BJ (cell line): ENCODE measurements at regions not wholly inside any gene's neighbourhood (a gene's known extent, or its start where the extent isn't known, plus 50 kb on each side); places are given as distances from the start of the nearest gene placed in this dataset.

Source experiments
- CTCF ChIA-PET: fragments of 350-600 bp; formaldehyde crosslinking; extraction: SDS; loops from one replicate; lab custom pipeline; 2021; ENCODE audit warnings: antibody characterized with exemption, inconsistent platforms; lab: Yijun Ruan, JAX
- POLR2A ChIA-PET: fragments of 300-600 bp; sonication (Branson Sonifier 250); formaldehyde crosslinking; extraction: SDS; loops from one replicate; lab custom pipeline; 2021; ENCODE audit warnings: antibody characterized with exemption; lab: Charles Lee
- DNase-seq: peaks from one replicate; pipeline ENCODE4 v3.0.0-alpha.2; 2011; ENCODE audit warnings: low read depth
- H3K27me3 ChIP-seq: 2 replicates; pipeline ENCODE4 v1.6.0; 2011; ENCODE audit warnings: low read length; ENCODE audit not compliant: control insufficient read depth, insufficient read depth
- H3K36me3 ChIP-seq: 2 replicates; pipeline ENCODE4 v1.5.1; 2011; ENCODE audit warnings: low read length; ENCODE audit not compliant: control insufficient read depth, insufficient read depth
- H3K4me3 ChIP-seq: 2 replicates; pipeline ENCODE4 v1.5.1; 2011; ENCODE audit warnings: low read depth, mild to moderate bottlenecking, control low read depth, low read length
- CTCF ChIP-seq: IDR thresholded peaks from 2 replicates; pipeline ENCODE4 v1.5.1; 2011; ENCODE audit warnings: low read depth, mild to moderate bottlenecking, control low read depth, inconsistent platforms, low read length, moderate library complexity; ENCODE audit not compliant: insufficient read depth

GRCh38 chr14:28057359-28058296, 709.0 kb upstream of the FOXG1 start:
- no peaks in the 10 kb centered on the region for H3K27me3 ChIP-seq
- H3K4me3 ChIP-seq: no peak overlapping the region
- POLR2A ChIA-PET: no interaction called here
- no peak for TF ChIP-seq CTCF
- no peak for DNase-seq
- CTCF ChIA-PET: no interaction called here
- H3K36me3 ChIP-seq: no peaks in the 10 kb centered on the region

- TF ChIP-seq CTCF: no peak
- no peak overlapping the region for H3K4me3 ChIP-seq
- ChIA-PET POLR2A (no interaction called here), CTCF (no interaction called here)
- no peaks in the 10 kb centered on the region for H3K27me3 ChIP-seq
- DNase-seq: no peak
- no peaks in the 10 kb centered on the region for H3K36me3 ChIP-seq
Observed at GRCh38 chr14:28059254-28059653, 707.3 kb upstream of the FOXG1 start.

DNA sequence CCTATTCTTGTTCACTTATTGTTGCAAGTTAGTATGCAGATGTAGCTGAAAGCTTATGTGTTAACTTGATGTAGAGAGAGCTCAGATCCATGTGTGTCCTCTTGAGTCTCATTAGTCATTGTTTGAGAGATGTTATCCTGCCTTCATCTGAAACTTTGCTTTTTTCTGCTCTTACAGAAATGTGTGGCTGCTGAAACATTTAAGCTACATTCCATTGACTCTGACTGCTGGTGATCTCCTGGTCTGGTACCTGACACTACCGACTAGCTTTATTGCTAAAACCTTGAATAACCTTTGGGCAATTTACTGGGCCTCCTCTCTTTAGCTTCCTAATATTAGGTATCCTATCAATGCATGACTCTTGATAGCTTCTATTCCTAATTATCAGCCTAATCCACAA, 705.6 kb upstream of the FOXG1 start:
- ChIA-PET POLR2A (no interaction called here), CTCF (no interaction called here)
- DNase-seq: no peak
- TF ChIP-seq CTCF: no peak
- H3K4me3 ChIP-seq: no peak overlapping the region
- no peaks in the 10 kb centered on the region for H3K36me3 ChIP-seq
- H3K27me3 ChIP-seq: no peaks in the 10 kb centered on the region

GRCh38 chr14:28077021-28077420, 689.6 kb upstream of the FOXG1 start:
- POLR2A ChIA-PET: no interaction called here
- Histone ChIP-seq H3K36me3 (no peaks in the 10 kb centered on the region), H3K4me3 (no peak overlapping the region), H3K27me3 (no peaks in the 10 kb centered on the region)
- CTCF ChIA-PET: no interaction called here
- no peak for DNase-seq
- no peak for TF ChIP-seq CTCF

DNA sequence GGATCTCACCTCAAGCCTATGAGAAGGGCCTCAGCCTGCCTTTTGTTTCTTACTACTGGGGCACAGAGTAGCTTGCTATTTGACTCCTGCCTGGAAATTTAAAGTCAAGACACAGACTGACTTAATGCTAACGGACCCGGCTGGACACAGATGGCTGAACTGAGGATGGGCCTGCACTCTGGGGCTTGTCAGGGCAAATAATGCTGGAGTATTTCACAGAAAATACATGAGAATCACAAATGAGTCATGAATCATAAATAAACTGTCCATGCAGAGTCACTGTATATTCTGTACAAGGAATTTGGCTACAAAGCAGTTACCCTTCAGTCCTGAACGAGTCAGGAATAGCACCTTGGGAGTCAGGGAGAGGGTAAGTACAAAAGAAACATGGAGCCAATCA, 683.2 kb upstream of the FOXG1 start:
- ChIA-PET CTCF (no interaction called here), POLR2A (no interaction called here)
- H3K4me3 ChIP-seq: no peak overlapping the region
- H3K36me3 ChIP-seq: no peaks in the 10 kb centered on the region
- TF ChIP-seq CTCF: no peak
- no peaks in the 10 kb centered on the region for H3K27me3 ChIP-seq
- no peak for DNase-seq
